IMR-90 (cell line): ENCODE measurements at regions not wholly inside any gene's neighbourhood (a gene's known extent, or its start where the extent isn't known, plus 50 kb on each side); places are given as distances from the start of the nearest gene placed in this dataset.

ENCODE experiments used
- FOS ChIP-seq: fragments of 150-350 bp; IDR thresholded peaks from 2 replicates; pipeline ENCODE4 v1.6.1; 2016; ENCODE audit warnings: low read depth, low read length
- MAZ ChIP-seq: IDR thresholded peaks from 2 replicates; pipeline ENCODE4 v1.6.1; 2012; ENCODE audit warnings: low read depth, mild to moderate bottlenecking, low read length, improper control_type of control experiment, moderate library complexity, borderline replicate concordance
- MXI1 ChIP-seq: IDR thresholded peaks from 2 replicates; pipeline ENCODE4 v1.6.1; 2012; ENCODE audit warnings: low read depth, mild to moderate bottlenecking, low read length, moderate library complexity, borderline replicate concordance
- POLR2A ChIP-seq: IDR thresholded peaks from 2 replicates; pipeline ENCODE4 v1.6.1; 2012; ENCODE audit warnings: mild to moderate bottlenecking, low read depth, low read length
- RAD21 ChIP-seq: IDR thresholded peaks from 2 replicates; pipeline ENCODE4 v1.6.1; 2012; ENCODE audit warnings: low read length, improper control_type of control experiment
- RFX5 ChIP-seq: IDR thresholded peaks from 2 replicates; pipeline ENCODE4 v1.8.0; 2012; ENCODE audit warnings: low read depth, mild to moderate bottlenecking, low read length, moderate library complexity
- SMC3 ChIP-seq: fragments of 150-350 bp; IDR thresholded peaks from 2 replicates; pipeline ENCODE4 v1.6.1; 2016; ENCODE audit warnings: low read depth, mild to moderate bottlenecking, antibody characterized with exemption, low read length, moderate library complexity
- TF ChIP-seq, protein P1 (sequence below): conservative IDR thresholded peaks from 2 replicates; pipeline ENCODE4 v1.5.1; 2012; ENCODE audit warnings: mild to moderate bottlenecking, low read depth, low read length, improper control_type of control experiment

DNA sequence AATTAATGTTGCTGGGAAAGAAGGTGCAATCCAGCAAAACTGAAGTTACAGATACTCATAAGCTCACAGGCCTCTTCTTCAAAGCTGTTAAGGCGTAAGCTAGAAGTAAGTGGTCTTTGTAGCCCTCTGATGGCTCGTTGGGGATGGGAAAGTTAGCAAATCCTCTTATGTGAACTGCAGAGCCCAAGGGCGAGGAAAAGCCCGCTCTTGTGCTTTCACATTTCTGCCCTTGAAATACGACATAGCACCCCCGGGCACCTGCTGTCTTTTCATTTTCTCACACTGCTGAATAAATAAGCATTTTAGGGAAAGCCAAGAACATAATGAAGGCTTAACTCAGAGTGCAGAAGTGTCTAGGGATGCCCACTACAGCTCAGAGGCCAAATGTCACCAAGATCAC is 73.1 kb upstream of the SORBS2 start:
- no peak for TF ChIP-seq POLR2A
- no peak for TF ChIP-seq RAD21
- TF ChIP-seq, protein P1, sequence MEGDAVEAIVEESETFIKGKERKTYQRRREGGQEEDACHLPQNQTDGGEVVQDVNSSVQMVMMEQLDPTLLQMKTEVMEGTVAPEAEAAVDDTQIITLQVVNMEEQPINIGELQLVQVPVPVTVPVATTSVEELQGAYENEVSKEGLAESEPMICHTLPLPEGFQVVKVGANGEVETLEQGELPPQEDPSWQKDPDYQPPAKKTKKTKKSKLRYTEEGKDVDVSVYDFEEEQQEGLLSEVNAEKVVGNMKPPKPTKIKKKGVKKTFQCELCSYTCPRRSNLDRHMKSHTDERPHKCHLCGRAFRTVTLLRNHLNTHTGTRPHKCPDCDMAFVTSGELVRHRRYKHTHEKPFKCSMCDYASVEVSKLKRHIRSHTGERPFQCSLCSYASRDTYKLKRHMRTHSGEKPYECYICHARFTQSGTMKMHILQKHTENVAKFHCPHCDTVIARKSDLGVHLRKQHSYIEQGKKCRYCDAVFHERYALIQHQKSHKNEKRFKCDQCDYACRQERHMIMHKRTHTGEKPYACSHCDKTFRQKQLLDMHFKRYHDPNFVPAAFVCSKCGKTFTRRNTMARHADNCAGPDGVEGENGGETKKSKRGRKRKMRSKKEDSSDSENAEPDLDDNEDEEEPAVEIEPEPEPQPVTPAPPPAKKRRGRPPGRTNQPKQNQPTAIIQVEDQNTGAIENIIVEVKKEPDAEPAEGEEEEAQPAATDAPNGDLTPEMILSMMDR, result no peak
- no peak for TF ChIP-seq SMC3
- TF ChIP-seq MAZ, result no peak
- TF ChIP-seq MXI1, result no peak
- TF ChIP-seq RFX5, result no peak
- no peak for TF ChIP-seq FOS
